Body of pancreas (tissue), 4 donors: ENCODE measurements at regions not wholly inside any gene's neighbourhood (a gene's known extent, or its start where the extent isn't known, plus 50 kb on each side); places are given as distances from the start of the nearest gene placed in this dataset.
A peak's percentile ranks its signal among the peaks of the same experiment; 100 is the strongest.

ENCODE experiments used
- ATAC-seq: fragments of 150-250 bp; one replicate; pipeline ENCODE4 v1.9.1; 2016
- DNase-seq, 4 donors: peaks; one replicate each; pipeline ENCODE4 v3.0.0-alpha.2; 2019
- H3K27ac ChIP-seq, 4 donors: fragments of 200-600 bp; sonication (generic); 1 replicate in 3 of 4; 2 replicates in 1 of 4; pipeline versions ENCODE4 v1.5.1 to v1.6.1; 2016 to 2019; ENCODE audit warnings: mild to moderate bottlenecking in 1 of 4, mixed read lengths in 1 of 4, moderate library complexity in 1 of 4
- H3K27me3 ChIP-seq, 2 donors: fragments of 200-600 bp; sonication (generic); one replicate each; pipeline ENCODE4 v1.6.0; 2016; ENCODE audit warnings: mild to moderate bottlenecking in 1 of 2
- H3K36me3 ChIP-seq, 2 donors: fragments of 200-600 bp; sonication (generic); replicated peaks in 1 of 2; 2 replicates each; pipeline ENCODE4 v1.5.1; 2016; ENCODE audit warnings: low read depth in 2 of 2; ENCODE audit not compliant: insufficient read depth in 1 of 2
- H3K4me1 ChIP-seq: fragments of 200-600 bp; sonication (generic); one replicate; pipeline ENCODE4 v1.6.0; 2016
- H3K4me3 ChIP-seq, 2 donors: fragments of 200-600 bp; sonication (generic); 1 replicate in 1 of 2; 2 replicates in 1 of 2; pipeline ENCODE4 v1.5.1; 2016 to 2019
- H3K9me3 ChIP-seq, 3 donors: fragments of 200-600 bp; sonication (generic); 1 replicate in 2 of 3; 2 replicates in 1 of 3; pipeline ENCODE4 v1.5.1; 2016
- POLR2A ChIP-seq, 3 donors: fragments of 450-650 bp; IDR thresholded peaks; one replicate each; pipeline ENCODE4 v1.6.1; 2016; ENCODE audit warnings: antibody characterized with exemption in 3 of 3, mild to moderate bottlenecking in 2 of 3
- WGBS, 2 donors: methylation state at CpG; one replicate each; pipeline ENCODE4 v1.1.5; 2017; 5-methylcytosine and 5-hydroxymethylcytosine counted together
- intact Hi-C: fragments of 100-400 bp; cut with DNase I; formaldehyde crosslinking; loops from one replicate; pipeline ENCODE4 v1.15.1; 2023
- TF ChIP-seq, protein P1 (sequence below), 7 experiments: fragments of 450-650 bp in 4 of 7; fragments of 200-600 bp in 3 of 7; sonication (generic) in 3 of 7; IDR thresholded peaks; one replicate each; pipeline ENCODE4 v1.5.1; 2016 to 2019; ENCODE audit warnings: antibody characterized with exemption in 7 of 7

DNA sequence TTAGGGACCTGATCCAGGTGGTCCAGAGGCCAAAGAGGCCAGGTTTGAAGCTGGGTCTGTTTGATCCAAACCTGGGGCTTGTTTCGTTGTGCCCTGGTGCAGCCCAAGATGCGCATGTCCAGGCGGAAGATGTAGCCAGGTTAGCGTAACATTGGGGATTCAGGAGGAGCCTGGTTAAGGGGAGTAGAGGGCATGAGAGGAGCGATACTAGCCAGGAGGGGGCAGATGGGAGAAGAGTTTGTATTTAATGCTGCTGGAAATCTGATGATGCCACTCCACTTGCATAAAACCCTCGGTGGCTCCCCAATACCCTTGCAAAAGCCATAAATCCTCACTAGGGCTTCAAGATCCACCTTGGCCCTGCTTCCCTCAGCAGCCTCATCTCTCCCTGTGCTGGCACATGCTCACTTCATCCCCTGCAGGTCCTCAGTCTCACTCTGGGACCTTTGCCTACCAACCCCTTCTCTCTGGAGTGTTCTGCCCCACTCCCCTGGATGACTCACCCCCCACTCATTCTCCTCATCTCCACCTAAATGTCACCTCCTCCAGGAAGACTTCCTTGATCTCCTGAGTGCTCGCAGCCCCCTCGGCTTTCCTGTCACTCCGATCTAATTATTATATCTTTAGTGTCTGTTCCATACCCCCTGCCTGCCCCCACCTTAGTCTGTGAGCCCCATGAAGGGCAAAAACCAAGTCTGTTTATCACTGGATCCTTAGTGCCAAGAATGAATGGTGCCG, 95.9 kb downstream of the MIAT start:
- ATAC-seq: no peak
- Histone ChIP-seq H3K4me3 (no peak overlapping the region), H3K9me3 (no peaks in the 10 kb centered on the region), H3K36me3 (no peaks in the 10 kb centered on the region), H3K27ac (no peak overlapping the region), H3K4me1 (no peaks in the 10 kb centered on the region), H3K27me3 (no peaks in the 10 kb centered on the region)
- no peak for DNase-seq
- TF ChIP-seq, protein P1, sequence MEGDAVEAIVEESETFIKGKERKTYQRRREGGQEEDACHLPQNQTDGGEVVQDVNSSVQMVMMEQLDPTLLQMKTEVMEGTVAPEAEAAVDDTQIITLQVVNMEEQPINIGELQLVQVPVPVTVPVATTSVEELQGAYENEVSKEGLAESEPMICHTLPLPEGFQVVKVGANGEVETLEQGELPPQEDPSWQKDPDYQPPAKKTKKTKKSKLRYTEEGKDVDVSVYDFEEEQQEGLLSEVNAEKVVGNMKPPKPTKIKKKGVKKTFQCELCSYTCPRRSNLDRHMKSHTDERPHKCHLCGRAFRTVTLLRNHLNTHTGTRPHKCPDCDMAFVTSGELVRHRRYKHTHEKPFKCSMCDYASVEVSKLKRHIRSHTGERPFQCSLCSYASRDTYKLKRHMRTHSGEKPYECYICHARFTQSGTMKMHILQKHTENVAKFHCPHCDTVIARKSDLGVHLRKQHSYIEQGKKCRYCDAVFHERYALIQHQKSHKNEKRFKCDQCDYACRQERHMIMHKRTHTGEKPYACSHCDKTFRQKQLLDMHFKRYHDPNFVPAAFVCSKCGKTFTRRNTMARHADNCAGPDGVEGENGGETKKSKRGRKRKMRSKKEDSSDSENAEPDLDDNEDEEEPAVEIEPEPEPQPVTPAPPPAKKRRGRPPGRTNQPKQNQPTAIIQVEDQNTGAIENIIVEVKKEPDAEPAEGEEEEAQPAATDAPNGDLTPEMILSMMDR (IDR thresholded peaks at IDR 0.05): no peak
- TF ChIP-seq POLR2A (IDR thresholded peaks at IDR 0.05): no peak
- 92% methylated on average over 10 of the region's 10 CpGs for WGBS, 2 donors
- intact Hi-C loops: loop anchor here (10.0 kb wide), 2 partner anchors 1052 to 1252 kb away; partner anchors contain the start of gene MN1

DNA sequence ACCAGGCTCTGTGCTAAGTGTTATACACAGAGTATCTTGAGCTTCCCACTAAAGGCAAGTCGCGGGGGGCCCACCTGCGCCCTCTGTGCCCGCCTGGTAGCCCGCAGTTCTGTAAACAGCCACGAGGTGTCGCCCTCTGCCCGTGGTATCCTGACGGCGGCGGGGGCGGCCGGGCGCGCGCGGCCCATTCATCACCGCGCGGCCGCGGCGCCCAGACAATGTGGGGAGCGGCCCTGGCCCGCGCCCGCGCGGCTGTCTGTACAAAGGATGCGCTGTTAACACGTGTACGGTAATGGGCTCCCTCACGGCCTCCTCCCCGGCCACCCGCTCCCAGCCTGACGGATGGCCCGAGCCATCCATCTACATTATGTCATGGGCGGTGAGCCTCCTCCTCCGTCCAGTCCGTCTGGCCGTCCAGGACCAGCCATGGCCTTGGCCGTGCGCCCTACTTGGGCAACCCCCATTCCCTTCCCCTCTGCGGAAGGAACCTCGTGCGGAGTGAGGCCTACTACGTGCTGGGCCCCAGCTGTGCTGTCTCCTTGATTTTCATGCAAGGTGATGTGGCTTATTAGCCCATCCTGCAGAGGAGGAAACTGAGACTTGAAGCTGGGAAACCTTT, 99.4 kb downstream of the MIAT start:
- H3K27ac ChIP-seq: no peak overlapping the region
- ATAC-seq (peak; percentile 61), DNase-seq (peak; percentile 9 to 54 (median 50))
- WGBS, 2 donors: 13 to 32% methylated on average over 14 to 46 of the region's 47 CpGs
- no peaks in the 10 kb centered on the region for H3K4me1 ChIP-seq
- H3K4me3 ChIP-seq: no peak overlapping the region
- no peaks in the 10 kb centered on the region for H3K9me3 ChIP-seq
- intact Hi-C loops: loop anchor here (10.0 kb wide), 2 partner anchors 1048 to 1248 kb away; partner anchors contain the start of gene MN1
- no peaks in the 10 kb centered on the region for H3K27me3 ChIP-seq
- no peaks in the 10 kb centered on the region for H3K36me3 ChIP-seq
- TF ChIP-seq, protein P1 (IDR thresholded peaks at IDR 0.05): peak; percentile 56 to 83 (median 65)
- TF ChIP-seq POLR2A (IDR thresholded peaks at IDR 0.05): no peak

DNA sequence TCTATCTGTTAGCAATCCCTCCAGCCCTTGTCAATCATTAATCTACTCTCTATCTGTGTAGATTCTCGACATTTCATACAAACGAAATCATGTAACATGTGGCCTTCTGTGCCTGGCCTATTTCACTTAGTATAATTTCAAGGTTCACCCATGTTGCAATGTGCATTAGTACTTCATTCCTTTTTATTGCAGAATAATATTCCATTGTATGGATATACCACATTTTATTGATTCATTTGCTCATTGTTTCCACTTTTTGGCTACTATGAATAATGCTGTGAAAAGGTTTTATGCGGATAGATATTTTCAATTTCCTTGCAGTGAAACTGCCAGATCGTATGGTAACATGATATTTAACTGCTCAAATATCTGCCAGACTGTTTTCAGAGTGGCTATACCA, 100.1 kb downstream of the MIAT start:
- no peak overlapping the region for H3K27ac ChIP-seq
- no peaks in the 10 kb centered on the region for H3K27me3 ChIP-seq
- DNase-seq (no peak), ATAC-seq (no peak)
- no peaks in the 10 kb centered on the region for H3K9me3 ChIP-seq
- no peaks in the 10 kb centered on the region for H3K4me1 ChIP-seq
- H3K4me3 ChIP-seq: no peak overlapping the region
- WGBS, 2 donors: 94 to 95% methylated on average over 4 of the region's 4 CpGs
- no peak for TF ChIP-seq POLR2A (IDR thresholded peaks at IDR 0.05)
- TF ChIP-seq, protein P1 (IDR thresholded peaks at IDR 0.05): no peak
- intact Hi-C loops: loop anchor here (10.0 kb wide), 2 partner anchors 1047 to 1247 kb away; partner anchors contain the start of gene MN1
- H3K36me3 ChIP-seq: no peaks in the 10 kb centered on the region

DNA sequence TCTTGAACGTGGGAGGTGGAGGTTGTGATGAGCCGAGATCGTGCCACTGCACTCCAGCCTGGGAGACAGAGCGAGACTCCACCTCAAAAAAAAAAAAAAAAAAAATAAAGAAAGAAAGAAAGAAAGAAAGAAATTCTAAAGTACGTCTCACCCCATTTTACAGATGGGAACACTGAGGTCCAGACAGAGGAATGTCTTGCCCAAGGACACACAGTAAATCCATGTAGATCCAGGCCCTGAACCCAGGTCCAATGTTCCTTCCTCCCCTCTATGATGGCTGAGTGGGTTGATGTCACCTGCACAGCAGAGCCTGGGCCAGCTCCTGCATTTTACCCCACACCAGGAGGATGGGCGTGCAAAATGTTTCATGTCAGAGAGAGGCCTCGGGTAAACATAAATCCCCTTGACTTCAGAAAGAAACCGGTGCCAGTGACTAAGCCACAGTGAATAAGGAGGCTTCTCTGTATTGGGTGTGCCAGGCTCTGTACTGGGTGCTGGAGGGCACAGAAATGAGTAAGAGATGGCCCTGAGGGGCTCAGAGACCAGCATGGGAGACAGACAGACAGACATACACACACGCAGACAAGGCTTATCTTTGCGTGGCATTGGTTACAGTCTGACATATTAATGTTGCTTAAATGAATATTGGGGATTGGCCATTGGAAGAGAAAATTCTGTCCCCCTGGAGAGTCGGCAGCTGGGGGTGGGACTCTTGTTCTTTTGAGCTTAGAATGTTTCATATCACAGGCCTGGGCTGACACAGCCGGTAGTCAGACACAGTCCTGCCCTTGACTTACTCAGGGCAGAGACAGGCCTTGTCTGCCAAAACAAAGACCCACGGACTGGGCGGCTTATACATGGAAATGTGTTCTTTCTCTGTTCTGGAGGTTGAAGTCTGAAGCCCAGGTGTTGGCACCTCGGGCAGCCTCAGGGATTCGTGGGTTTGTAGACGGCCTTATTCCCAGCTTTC, 105.4 kb downstream of the MIAT start:
- intact Hi-C loops: no loop called here
- H3K36me3 ChIP-seq: no peaks in the 10 kb centered on the region
- H3K9me3 ChIP-seq: no peaks in the 10 kb centered on the region
- TF ChIP-seq POLR2A (IDR thresholded peaks at IDR 0.05): no peak
- TF ChIP-seq, protein P1 (IDR thresholded peaks at IDR 0.05): no peak
- ATAC-seq (no peak), DNase-seq (no peak)
- 89 to 90% methylated on average over 17 of the region's 17 CpGs for WGBS, 2 donors
- H3K27ac ChIP-seq: no peak overlapping the region
- H3K4me1 ChIP-seq: no peaks in the 10 kb centered on the region
- no peaks in the 10 kb centered on the region for H3K27me3 ChIP-seq
- no peak overlapping the region for H3K4me3 ChIP-seq
